ENCODE measurements at regions not wholly inside any gene's neighbourhood (a gene's known extent, or its start where the extent isn't known, plus 50 kb on each side); places are given as distances from the start of the nearest gene placed in this dataset.
A peak's percentile ranks its signal among the peaks of the same experiment; 100 is the strongest.

GRCh38 chrX:56089376-56089775, 142.8 kb upstream of the KLF8 start:
- no peak overlapping the region for H3K4me3 ChIP-seq (ENCODE audit: control extremely low read depth in 1 of 5, extremely low read depth in 1 of 5, insufficient read depth in 1 of 5, low read depth in 2 of 5, low read length in 4 of 5)
- no CpG with 5 or more reads among the region's 2 CpGs for WGBS (ENCODE audit: insufficient coverage)
- TF ChIP-seq CTCF (IDR thresholded peaks at IDR 0.05), result no peak
- TF ChIP-seq EZH2 (IDR thresholded peaks at IDR 0.05; ENCODE audit: borderline replicate concordance, insufficient read depth, low read depth, low read length, poor library complexity, severe bottlenecking), result no peak
- peak overlapping the region; percentile 37 for H3K27ac Mint-ChIP-seq
- peak; percentile 2 for DNase-seq
- no peak overlapping the region for H2AFZ ChIP-seq (ENCODE audit: insufficient read depth, low read depth, low read length, poor library complexity, severe bottlenecking)
- H3K27ac ChIP-seq (ENCODE audit: low read length in 2 of 2), result no peak overlapping the region
- H3K9me3 ChIP-seq (ENCODE audit: control extremely low read depth in 1 of 3, control insufficient read depth in 2 of 3, insufficient read depth in 1 of 3, low read length in 2 of 3), result no peaks in the 10 kb centered on the region
- H3K79me2 ChIP-seq (ENCODE audit: control insufficient read depth, insufficient read depth, low read length), result no peaks in the 10 kb centered on the region
- no peak overlapping the region for H3K4me3 Mint-ChIP-seq
- ChIA-PET POLR2A (no interaction called here), CTCF (no interaction called here)
- H3K27me3 Mint-ChIP-seq, result no peaks in the 10 kb centered on the region
- H3K36me3 ChIP-seq (replicated peaks in 1 of 2; ENCODE audit: control extremely low read depth in 1 of 2, control insufficient read depth in 1 of 2, extremely low read depth in 1 of 2, insufficient read depth in 2 of 2, low read length in 1 of 2), result no peaks in the 10 kb centered on the region
- H3K9me3 Mint-ChIP-seq (ENCODE audit: insufficient read depth), result no peaks in the 10 kb centered on the region
- H4K20me1 ChIP-seq (ENCODE audit: control insufficient read depth, insufficient read depth, low read length, poor library complexity, severe bottlenecking), result no peaks in the 10 kb centered on the region
- H3K4me2 ChIP-seq (replicated peaks; ENCODE audit: low read depth, low read length, poor library complexity, severe bottlenecking), result peak overlapping the region; percentile 2
- H3K27me3 ChIP-seq (replicated peaks in 1 of 4; ENCODE audit: control extremely low read depth in 1 of 4, control insufficient read depth in 3 of 4, insufficient read depth in 4 of 4, low read length in 3 of 4), result no peaks in the 10 kb centered on the region
- peaks cover 0 to 2% of the 10 kb centered on the region in 2 donors for H3K4me1 ChIP-seq (ENCODE audit: control insufficient read depth in 2 of 2, insufficient read depth in 2 of 2, low read length in 2 of 2)
- H3K9ac ChIP-seq (ENCODE audit: low read length), result no peak overlapping the region
- H3K4me1 Mint-ChIP-seq, result peaks cover 12% of the 10 kb centered on the region
- ATAC-seq (ENCODE audit: low read depth), result no peak
- intact Hi-C loops (cut with micrococcal nuclease), result no loop called here

GRCh38 chrX:56099271-56099670, 132.9 kb upstream of the KLF8 start:
- Histone ChIP-seq H3K36me3 (replicated peaks in 1 of 2; ENCODE audit: control extremely low read depth in 1 of 2, control insufficient read depth in 1 of 2, extremely low read depth in 1 of 2, insufficient read depth in 2 of 2, low read length in 1 of 2) (no peaks in the 10 kb centered on the region), H4K20me1 (ENCODE audit: control insufficient read depth, insufficient read depth, low read length, poor library complexity, severe bottlenecking) (no peaks in the 10 kb centered on the region), H2AFZ (ENCODE audit: insufficient read depth, low read depth, low read length, poor library complexity, severe bottlenecking) (no peak overlapping the region), H3K79me2 (ENCODE audit: control insufficient read depth, insufficient read depth, low read length) (no peaks in the 10 kb centered on the region), H3K27me3 (replicated peaks in 1 of 4; ENCODE audit: control extremely low read depth in 1 of 4, control insufficient read depth in 3 of 4, insufficient read depth in 4 of 4, low read length in 3 of 4) (no peaks in the 10 kb centered on the region), H3K4me3 (ENCODE audit: control extremely low read depth in 1 of 5, extremely low read depth in 1 of 5, insufficient read depth in 1 of 5, low read depth in 2 of 5, low read length in 4 of 5) (no peak overlapping the region), H3K9ac (ENCODE audit: low read length) (no peak overlapping the region), H3K27ac (ENCODE audit: low read length in 2 of 2) (no peak overlapping the region), H3K9me3 (ENCODE audit: control extremely low read depth in 1 of 3, control insufficient read depth in 2 of 3, insufficient read depth in 1 of 3, low read length in 2 of 3) (no peaks in the 10 kb centered on the region), H3K4me2 (replicated peaks; ENCODE audit: low read depth, low read length, poor library complexity, severe bottlenecking) (no peak overlapping the region), H3K4me1 (ENCODE audit: control insufficient read depth in 2 of 2, insufficient read depth in 2 of 2, low read length in 2 of 2) (no peaks in the 10 kb centered on the region)
- Mint-ChIP-seq H3K4me1 (peaks cover 18% of the 10 kb centered on the region), H3K27ac (no peak overlapping the region), H3K4me3 (no peak overlapping the region), H3K27me3 (no peaks in the 10 kb centered on the region), H3K9me3 (ENCODE audit: insufficient read depth) (no peaks in the 10 kb centered on the region)
- intact Hi-C loops (cut with micrococcal nuclease), result no loop called here
- no peak for TF ChIP-seq EZH2 (IDR thresholded peaks at IDR 0.05; ENCODE audit: borderline replicate concordance, insufficient read depth, low read depth, low read length, poor library complexity, severe bottlenecking)
- no peak for TF ChIP-seq CTCF (IDR thresholded peaks at IDR 0.05)
- ATAC-seq (ENCODE audit: low read depth), result no peak
- CTCF ChIA-PET, result interaction anchor here (1.6 kb wide), 1 partner anchor 150 kb away, joined by 3 read pairs; no protein-coding TSS in a partner anchor
- POLR2A ChIA-PET, result no interaction called here
- no CpG with 5 or more reads among the region's 3 CpGs for WGBS (ENCODE audit: insufficient coverage)
- DNase-seq, result no peak
